GM12878 (cell line): ENCODE measurements at regions not wholly inside any gene's neighbourhood (a gene's known extent, or its start where the extent isn't known, plus 50 kb on each side); places are given as distances from the start of the nearest gene placed in this dataset.

Experiments used
- ATAC-seq: fragments of 200-7000 bp; cut with Tn5 transposase; 3 replicates; pipeline ENCODE4 v1.9.1; 2020; ENCODE audit warnings: mild to moderate bottlenecking, moderate library complexity
- BruUV-seq: library from RNA; stranded (reverse); fragments of 400-500 nt; replicated peaks from 2 replicates; lab custom pipeline; 2021; lab: Mats Ljungman, UMichigan
- CTCF ChIA-PET: fragments of 300-600 bp; sonication (Branson Sonifier 250); formaldehyde crosslinking; extraction: SDS; loops from one replicate; lab custom pipeline; 2021; ENCODE audit warnings: inconsistent platforms; lab: Yijun Ruan, JAX
- POLR2A ChIA-PET: fragments of 350-600 bp; formaldehyde crosslinking; extraction: SDS; loops from one replicate; lab custom pipeline; 2021; ENCODE audit warnings: inconsistent platforms; lab: Charles Lee
- RAD21 ChIA-PET: fragments of 300-600 bp; sonication (Branson Sonifier 250); formaldehyde crosslinking; loops from one replicate; lab custom pipeline; 2023; ENCODE audit warnings: antibody characterized with exemption; ENCODE audit not compliant: unreplicated experiment; lab: Charles Lee
- SMC1A ChIA-PET: fragments of 300-600 bp; sonication (Branson Sonifier 250); formaldehyde crosslinking; loops from one replicate; lab custom pipeline; 2023; ENCODE audit not compliant: unreplicated experiment, uncharacterized antibody; lab: Charles Lee
- DNase-seq: peaks from one replicate; pipeline ENCODE4 v3.0.0-alpha.2; 2011; ENCODE audit warnings: low read depth, low spot score
- FAIRE-seq: peaks from 3 replicates; lab custom pipeline; 2011; peaks lifted over from hg19 to GRCh38; lab: Jason Lieb, UNC
- H2AFZ ChIP-seq: 2 replicates; pipeline ENCODE4 v1.6.0; 2011; ENCODE audit warnings: low read depth, low read length, control low read depth; ENCODE audit not compliant: control insufficient read depth
- H3K27ac ChIP-seq: 2 replicates; pipeline ENCODE4 v1.5.1; 2011; ENCODE audit warnings: control low read depth; ENCODE audit not compliant: control insufficient read depth, insufficient read depth
- H3K27me3 ChIP-seq, 2 experiments: replicated peaks in 1 of 2; 2 replicates each; pipeline versions ENCODE4 v1.6.0 to v1.6.1; 2011; ENCODE audit warnings: low read length in 1 of 2; ENCODE audit not compliant: control insufficient read depth in 2 of 2, insufficient read depth in 2 of 2
- H3K36me3 ChIP-seq, 2 experiments: 2 replicates each; pipeline ENCODE4 v1.5.1; 2011; ENCODE audit warnings: low read length in 1 of 2; ENCODE audit not compliant: control insufficient read depth in 2 of 2, insufficient read depth in 2 of 2
- H3K4me1 ChIP-seq: 2 replicates; pipeline ENCODE4 v1.6.1; 2011; ENCODE audit warnings: mild to moderate bottlenecking, low read length, moderate library complexity, mixed read lengths; ENCODE audit not compliant: control insufficient read depth, insufficient read depth
- H3K4me2 ChIP-seq: 2 replicates; pipeline ENCODE4 v1.6.0; 2011; ENCODE audit warnings: control low read depth; ENCODE audit not compliant: control insufficient read depth, insufficient read depth
- H3K4me3 ChIP-seq: fragments of 200-600 bp; sonication (generic); 2 replicates; pipeline ENCODE4 v1.5.1; 2016
- H3K79me2 ChIP-seq: 2 replicates; pipeline ENCODE4 v1.6.0; 2011; ENCODE audit warnings: low read length; ENCODE audit not compliant: control insufficient read depth, insufficient read depth
- H3K9ac ChIP-seq: 2 replicates; pipeline ENCODE4 v1.8.0; 2011; ENCODE audit warnings: low read length, control low read depth, mixed read lengths; ENCODE audit not compliant: control insufficient read depth, insufficient read depth
- H3K9me3 ChIP-seq: replicated peaks from 3 replicates; pipeline ENCODE4 v1.5.1; 2011; ENCODE audit warnings: mild to moderate bottlenecking, low read length; ENCODE audit not compliant: control insufficient read depth, insufficient read depth
- H4K20me1 ChIP-seq: 2 replicates; pipeline ENCODE4 v1.6.0; 2011; ENCODE audit not compliant: control insufficient read depth, insufficient read depth
- ASH2L ChIP-seq: fragments of 300-600, 200-600 bp; sonication (generic); IDR thresholded peaks from 2 replicates; pipeline ENCODE4 v1.6.1; 2017; ENCODE audit warnings: low read depth, mild to moderate bottlenecking, borderline replicate concordance
- BRCA1 ChIP-seq: IDR thresholded peaks from 2 replicates; pipeline ENCODE4 v1.6.1; 2011; ENCODE audit warnings: low read depth, low read length, improper control_type of control experiment
- EZH2 ChIP-seq: IDR thresholded peaks from 2 replicates; pipeline ENCODE4 v1.6.1; 2012; ENCODE audit warnings: low read depth, mild to moderate bottlenecking, control low read depth, inconsistent platforms, low read length, borderline replicate concordance; ENCODE audit not compliant: control insufficient read depth
- GABPA ChIP-seq: IDR thresholded peaks from 2 replicates; pipeline ENCODE4 v1.6.1; 2014; ENCODE audit warnings: antibody characterized with exemption, low read depth, mild to moderate bottlenecking, inconsistent platforms
- HSF1 ChIP-seq: fragments of 150-350 bp; IDR thresholded peaks from 2 replicates; pipeline ENCODE4 v1.6.1; 2014; ENCODE audit warnings: mild to moderate bottlenecking, low read depth, low read length
- LARP7 ChIP-seq: fragments of 450-650 bp; IDR thresholded peaks from 2 replicates; pipeline ENCODE4 v1.6.1; 2017; ENCODE audit warnings: mild to moderate bottlenecking
- MYB ChIP-seq: fragments of 150-350 bp; IDR thresholded peaks from 2 replicates; pipeline ENCODE4 v1.6.1; 2014; ENCODE audit warnings: mild to moderate bottlenecking, low read depth, low read length, borderline replicate concordance
- NFIC ChIP-seq: IDR thresholded peaks from 2 replicates; pipeline ENCODE4 v1.6.1; 2012; ENCODE audit warnings: low read depth, mild to moderate bottlenecking, inconsistent platforms, low read length, moderate library complexity
- NR2C2 ChIP-seq: IDR thresholded peaks from 2 replicates; pipeline ENCODE4 v1.6.1; 2011; ENCODE audit warnings: borderline replicate concordance, low read depth; ENCODE audit not compliant: control insufficient read depth, insufficient read length
- NR2F1 ChIP-seq: fragments of 450-650 bp; conservative IDR thresholded peaks from 2 replicates; pipeline ENCODE4 v1.6.1; 2017; ENCODE audit warnings: mild to moderate bottlenecking
- NRF1 ChIP-seq: conservative IDR thresholded peaks from 2 replicates; pipeline ENCODE4 v1.6.1; 2011; ENCODE audit warnings: mild to moderate bottlenecking, low read depth, low read length, improper control_type of control experiment
- PAX5 ChIP-seq: IDR thresholded peaks from 2 replicates; pipeline ENCODE4 v1.6.1; 2011; ENCODE audit warnings: low read depth, low read length, borderline replicate concordance
- RELA ChIP-seq: fragments of 450-650 bp; IDR thresholded peaks from 2 replicates; pipeline ENCODE4 v1.8.0; 2014; ENCODE audit warnings: borderline replicate concordance; ENCODE audit not compliant: partially characterized antibody
- RELB ChIP-seq: fragments of 450-650 bp; IDR thresholded peaks from 2 replicates; pipeline ENCODE4 v1.6.1; 2017; ENCODE audit warnings: low read depth, mild to moderate bottlenecking, moderate library complexity
- SMAD5 ChIP-seq: IDR thresholded peaks from 2 replicates; pipeline ENCODE4 v1.6.1; 2016; ENCODE audit warnings: antibody characterized with exemption, low read depth
- WRNIP1 ChIP-seq: IDR thresholded peaks from 2 replicates; pipeline ENCODE4 v1.6.1; 2011; ENCODE audit warnings: low read depth, low read length, improper control_type of control experiment, borderline replicate concordance
- WGBS: methylation state at CpG from one replicate; pipeline ENCODE4 v1.1.6; 2016; ENCODE audit warnings: low lambda C conversion rate; ENCODE audit not compliant: insufficient replicate concordance, insufficient coverage; ENCODE audit errors: missing lambda C conversion rate; 5-methylcytosine and 5-hydroxymethylcytosine counted together
- in situ Hi-C: fragments of 300-500 bp; cut with MboI; formaldehyde crosslinking; loops from 9 replicates; pipeline ENCODE4 v1.14.3; 2018; ENCODE audit warnings: mixed read lengths
- intact Hi-C: fragments of 100-400 bp; cut with micrococcal nuclease; formaldehyde crosslinking; loops from one replicate; pipeline ENCODE4 v1.14.2; 2022; ENCODE audit not compliant: unreplicated experiment
- TF ChIP-seq, protein P1 (sequence below): IDR thresholded peaks from 2 replicates; pipeline ENCODE4 v1.6.1; 2012; ENCODE audit warnings: low read length, inconsistent platforms

- no peaks in the 10 kb centered on the region for H3K36me3 ChIP-seq
- H3K4me1 ChIP-seq, result no peaks in the 10 kb centered on the region; the same call in 1 of the 2 replicates
- SMC1A ChIA-PET, result no interaction called here
- no peaks in the 10 kb centered on the region for H3K79me2 ChIP-seq
- no peak for TF ChIP-seq LARP7
- TF ChIP-seq ASH2L, result no peak
- TF ChIP-seq, protein P1, sequence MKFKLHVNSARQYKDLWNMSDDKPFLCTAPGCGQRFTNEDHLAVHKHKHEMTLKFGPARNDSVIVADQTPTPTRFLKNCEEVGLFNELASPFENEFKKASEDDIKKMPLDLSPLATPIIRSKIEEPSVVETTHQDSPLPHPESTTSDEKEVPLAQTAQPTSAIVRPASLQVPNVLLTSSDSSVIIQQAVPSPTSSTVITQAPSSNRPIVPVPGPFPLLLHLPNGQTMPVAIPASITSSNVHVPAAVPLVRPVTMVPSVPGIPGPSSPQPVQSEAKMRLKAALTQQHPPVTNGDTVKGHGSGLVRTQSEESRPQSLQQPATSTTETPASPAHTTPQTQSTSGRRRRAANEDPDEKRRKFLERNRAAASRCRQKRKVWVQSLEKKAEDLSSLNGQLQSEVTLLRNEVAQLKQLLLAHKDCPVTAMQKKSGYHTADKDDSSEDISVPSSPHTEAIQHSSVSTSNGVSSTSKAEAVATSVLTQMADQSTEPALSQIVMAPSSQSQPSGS, result no peak
- no peak for TF ChIP-seq RELB
- no peak for TF ChIP-seq PAX5
- no peak for TF ChIP-seq BRCA1
- no peak for TF ChIP-seq SMAD5
- TF ChIP-seq NR2F1, result no peak
- TF ChIP-seq NFIC, result no peak
- no peak for TF ChIP-seq MYB
- TF ChIP-seq WRNIP1, result no peak
- no peak for TF ChIP-seq GABPA
- TF ChIP-seq RELA, result no peak
- TF ChIP-seq HSF1, result no peak
- no peak for TF ChIP-seq NR2C2
- TF ChIP-seq EZH2, result no peak
- no peak for TF ChIP-seq NRF1
- TF ChIP-seq, all 136 proteins: peak for 0
- RAD21 ChIA-PET, result no interaction called here
- POLR2A ChIA-PET, result no interaction called here
- in situ Hi-C loops, result no loop called here
- Histone ChIP-seq H3K9ac (no peak overlapping the region), H3K27ac (no peak overlapping the region), H3K9me3 (no peaks in the 10 kb centered on the region; the same call in 2 of the 3 replicates), H3K4me2 (no peak overlapping the region), H3K4me3 (no peak overlapping the region), H4K20me1 (no peaks in the 10 kb centered on the region), H3K27me3 (no peaks in the 10 kb centered on the region; a peak in 1 of 4 replicates), H2AFZ (no peak overlapping the region)
- ATAC-seq, result no peak
- no peak for FAIRE-seq
- DNase-seq, result no peak
- BruUV-seq, result no TSS peak
- intact Hi-C loops, result no loop called here
- CTCF ChIA-PET, result interaction anchor here (1.8 kb wide), 1 partner anchor 126 kb away, joined by 5 read pairs; no protein-coding TSS in a partner anchor
- 23% methylated on average over 3 of the region's 3 CpGs for WGBS
Observed at GRCh38 chr11:45062115-45062514, 84.3 kb upstream of the PRDM11 start.
